ENCODE measurements at regions not wholly inside any gene's neighbourhood (a gene's known extent, or its start where the extent isn't known, plus 50 kb on each side); places are given as distances from the start of the nearest gene placed in this dataset.

- TF ChIP-seq GATA3 (IDR thresholded peaks at IDR 0.05; ENCODE audit: low read depth, low read length), result no peak
- no peak for TF ChIP-seq GATA2 (IDR thresholded peaks at IDR 0.05; ENCODE audit: low read depth, low read length)
These were observed 82.3 kb upstream of the ARID5B start for GRCh38 chr10:61819208-61819607.

All from SH-SY5Y (cell line).